ENCODE measurements at regions not wholly inside any gene's neighbourhood (a gene's known extent, or its start where the extent isn't known, plus 50 kb on each side); places are given as distances from the start of the nearest gene placed in this dataset.

DNA sequence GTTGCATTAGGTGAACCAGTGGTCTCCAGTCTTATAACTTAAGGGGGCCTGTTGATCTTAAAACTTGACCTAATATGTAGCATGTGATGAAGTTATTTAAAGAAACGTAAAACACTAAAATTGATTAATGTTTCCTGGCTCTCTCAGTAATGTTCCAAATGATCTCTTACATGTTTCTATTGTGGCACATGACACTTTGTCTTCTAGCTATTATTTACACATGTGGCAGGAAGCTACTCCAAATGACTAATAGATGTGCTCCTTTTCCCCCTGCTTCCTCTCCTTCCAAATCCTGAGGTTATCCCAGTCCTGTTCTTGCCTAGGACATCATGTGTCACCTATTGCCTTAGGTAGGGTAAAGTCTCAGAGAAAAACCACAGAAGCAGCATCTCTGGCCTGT lies 89.4 kb downstream of the FAS start:
- no peak for DNase-seq (ENCODE audit: low spot score)

DNA sequence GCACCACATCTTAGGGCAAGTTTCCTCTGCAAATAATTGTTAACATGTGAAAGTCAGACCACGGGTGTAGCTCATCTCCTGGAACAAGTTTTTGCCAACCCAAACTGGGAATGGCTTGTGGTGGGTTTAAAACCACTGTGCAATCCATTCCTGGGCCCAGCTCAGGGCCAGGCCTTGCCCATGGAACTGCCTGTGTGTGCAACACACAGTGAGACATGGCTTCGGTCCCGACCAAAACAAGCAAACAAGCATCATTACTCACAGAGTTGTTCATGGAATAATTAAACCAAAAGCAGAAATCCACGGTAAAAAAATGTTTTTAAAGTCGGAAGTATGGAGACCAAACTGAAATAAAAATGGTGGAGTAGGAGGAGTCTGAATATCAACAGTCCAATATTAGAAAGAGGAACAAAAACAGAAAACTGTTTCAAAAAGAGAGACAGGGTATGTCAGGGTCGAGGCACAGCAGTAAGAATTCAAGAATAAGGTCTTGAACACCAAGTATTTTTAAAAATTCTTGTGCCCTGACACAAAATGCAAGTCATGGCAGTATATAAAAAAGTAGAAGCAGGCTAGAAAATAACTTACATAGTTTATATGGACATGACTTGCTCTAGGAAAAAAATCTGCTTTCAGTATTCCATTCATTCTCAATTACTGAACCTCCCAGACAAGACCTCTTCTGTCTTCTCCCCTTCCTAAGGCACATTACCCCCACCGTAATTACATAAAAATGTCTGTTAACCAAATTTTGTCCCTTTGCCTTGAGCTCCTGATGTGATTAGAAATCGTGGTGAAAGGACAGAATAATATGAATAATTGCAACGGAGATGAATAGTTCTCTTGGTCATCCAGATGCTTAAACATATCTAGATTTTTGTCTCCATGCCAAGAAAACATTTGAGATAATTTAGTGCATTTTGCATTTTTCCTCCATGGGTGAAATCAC lies 88.4 kb downstream of the FAS start:
- TF ChIP-seq CTCF (IDR thresholded peaks at IDR 0.05; ENCODE audit: borderline replicate concordance, control extremely low read depth, extremely low read depth, insufficient read depth, missing control alignments) = no peak
- in situ Hi-C loops (cut with MboI; ENCODE audit: low sequenced_read_pairs, unreplicated experiment) = no loop called here
- no peak for DNase-seq (ENCODE audit: low spot score)

More for the DNA sequence above, 89.4 kb downstream of the FAS start:
- in situ Hi-C loops (cut with MboI; ENCODE audit: low sequenced_read_pairs, unreplicated experiment) = no loop called here
- no peak for TF ChIP-seq CTCF (IDR thresholded peaks at IDR 0.05; ENCODE audit: borderline replicate concordance, control extremely low read depth, extremely low read depth, insufficient read depth, missing control alignments)

GRCh38 chr10:89076120-89076519 lies 85.5 kb downstream of the FAS start:
- no peak for DNase-seq (ENCODE audit: low spot score)
- in situ Hi-C loops (cut with MboI; ENCODE audit: low sequenced_read_pairs, unreplicated experiment) = no loop called here
- TF ChIP-seq CTCF (IDR thresholded peaks at IDR 0.05; ENCODE audit: borderline replicate concordance, control extremely low read depth, extremely low read depth, insufficient read depth, missing control alignments) = no peak

GRCh38 chr10:89075631-89076030 lies 85.0 kb downstream of the FAS start:
- in situ Hi-C loops (cut with MboI; ENCODE audit: low sequenced_read_pairs, unreplicated experiment) = no loop called here
- no peak for DNase-seq (ENCODE audit: low spot score)
- no peak for TF ChIP-seq CTCF (IDR thresholded peaks at IDR 0.05; ENCODE audit: borderline replicate concordance, control extremely low read depth, extremely low read depth, insufficient read depth, missing control alignments)

- TF ChIP-seq CTCF (IDR thresholded peaks at IDR 0.05; ENCODE audit: borderline replicate concordance, control extremely low read depth, extremely low read depth, insufficient read depth, missing control alignments) = no peak
- no peak for DNase-seq (ENCODE audit: low spot score)
- in situ Hi-C loops (cut with MboI; ENCODE audit: low sequenced_read_pairs, unreplicated experiment) = no loop called here
These were observed 83.5 kb downstream of the FAS start for GRCh38 chr10:89074120-89074519.

- TF ChIP-seq CTCF (IDR thresholded peaks at IDR 0.05; ENCODE audit: borderline replicate concordance, control extremely low read depth, extremely low read depth, insufficient read depth, missing control alignments) = no peak
- no peak for DNase-seq (ENCODE audit: low spot score)
- in situ Hi-C loops (cut with MboI; ENCODE audit: low sequenced_read_pairs, unreplicated experiment) = no loop called here
These were observed 83.1 kb downstream of the FAS start for GRCh38 chr10:89073719-89074118.

Measured in GM13976 (cell line).